ENCODE measurements at regions not wholly inside any gene's neighbourhood (a gene's known extent, or its start where the extent isn't known, plus 50 kb on each side); places are given as distances from the start of the nearest gene placed in this dataset.

- TF ChIP-seq CTCF (optimal IDR thresholded peaks at IDR 0.05 in 1 of 3, IDR thresholded peaks at IDR 0.05 in 1 of 3, conservative IDR thresholded peaks at IDR 0.05 in 1 of 3; ENCODE audit: extremely low read depth in 1 of 3, insufficient read depth in 2 of 3, low read length in 3 of 3) = no peak
- no peak for TF ChIP-seq EZH2 (IDR thresholded peaks at IDR 0.05; ENCODE audit: low read length)
Observed at GRCh38 chr1:239779962-239780361, 311.7 kb upstream of the FMN2 start.

All from keratinocyte (primary cell).